Astrocyte (in vitro differentiated cells and primary cell): ENCODE measurements at regions not wholly inside any gene's neighbourhood (a gene's known extent, or its start where the extent isn't known, plus 50 kb on each side); places are given as distances from the start of the nearest gene placed in this dataset.

Experiments
- DNase-seq: peaks from one replicate; pipeline ENCODE4 v3.0.0-alpha.2; 2010; ENCODE audit warnings: low read depth
- FAIRE-seq: peaks from 2 replicates; lab custom pipeline; 2011; peaks lifted over from hg19 to GRCh38; lab: Jason Lieb, UNC
- H2AFZ ChIP-seq: 2 replicates; pipeline ENCODE4 v1.6.0; 2012; ENCODE audit warnings: low read depth, low read length, inconsistent platforms
- H3K27ac ChIP-seq: 2 replicates; pipeline ENCODE4 v1.5.1; 2011; ENCODE audit warnings: low read depth, low read length, inconsistent platforms
- H3K27me3 ChIP-seq: 2 replicates; pipeline ENCODE4 v1.6.0; 2011; ENCODE audit warnings: low read length, inconsistent platforms; ENCODE audit not compliant: insufficient read depth
- H3K36me3 ChIP-seq: 2 replicates; pipeline ENCODE4 v1.5.1; 2011; ENCODE audit warnings: low read length, inconsistent platforms; ENCODE audit not compliant: insufficient read depth
- H3K4me1 ChIP-seq: 2 replicates; pipeline ENCODE4 v1.5.1; 2011; ENCODE audit warnings: low read length, inconsistent platforms; ENCODE audit not compliant: insufficient read depth
- H3K4me2 ChIP-seq: 2 replicates; pipeline ENCODE4 v1.6.0; 2012; ENCODE audit warnings: low read length, inconsistent platforms
- H3K4me3 ChIP-seq: 2 replicates; pipeline ENCODE4 v1.5.1; 2011; ENCODE audit warnings: low read depth, mild to moderate bottlenecking, low read length, inconsistent platforms; ENCODE audit not compliant: insufficient read depth
- H3K79me2 ChIP-seq: 2 replicates; pipeline ENCODE4 v1.6.0; 2012; ENCODE audit warnings: mild to moderate bottlenecking, low read length, inconsistent platforms; ENCODE audit not compliant: insufficient read depth
- H3K9ac ChIP-seq: 2 replicates; pipeline ENCODE4 v1.6.0; 2012; ENCODE audit warnings: mild to moderate bottlenecking, low read length, inconsistent platforms
- H3K9me3 ChIP-seq: 2 replicates; pipeline ENCODE4 v1.5.1; 2012; ENCODE audit warnings: low read depth, mild to moderate bottlenecking, low read length, inconsistent platforms; ENCODE audit not compliant: insufficient read depth
- H4K20me1 ChIP-seq: 2 replicates; pipeline ENCODE4 v1.6.0; 2012; ENCODE audit warnings: low read length, inconsistent platforms; ENCODE audit not compliant: insufficient read depth
- H3K27ac Mint-ChIP-seq: one replicate; pipeline ENCODE4 v1.8.0; 2021; ENCODE audit warnings: mild to moderate bottlenecking, mixed read lengths; ENCODE audit not compliant: unreplicated experiment
- H3K27me3 Mint-ChIP-seq: one replicate; pipeline ENCODE4 v1.8.0; 2021; ENCODE audit warnings: low read depth, mixed read lengths; ENCODE audit not compliant: unreplicated experiment
- H3K36me3 Mint-ChIP-seq: one replicate; pipeline ENCODE4 v1.8.0; 2021; ENCODE audit warnings: low read depth, mixed read lengths; ENCODE audit not compliant: unreplicated experiment
- H3K4me1 Mint-ChIP-seq: one replicate; pipeline ENCODE4 v1.8.0; 2021; ENCODE audit warnings: low read depth, mixed read lengths; ENCODE audit not compliant: unreplicated experiment
- H3K4me3 Mint-ChIP-seq: one replicate; pipeline ENCODE4 v1.8.0; 2021; ENCODE audit warnings: mild to moderate bottlenecking, moderate library complexity, mixed read lengths; ENCODE audit not compliant: unreplicated experiment
- H3K9me3 Mint-ChIP-seq: one replicate; pipeline ENCODE4 v1.8.0; 2021; ENCODE audit warnings: mild to moderate bottlenecking, mixed read lengths; ENCODE audit not compliant: unreplicated experiment
- CTCF ChIP-seq: IDR thresholded peaks from 2 replicates; pipeline ENCODE4 v1.5.1; 2011; ENCODE audit warnings: low read depth, mild to moderate bottlenecking, inconsistent platforms, low read length, moderate library complexity; ENCODE audit not compliant: insufficient read depth
- EZH2 ChIP-seq: IDR thresholded peaks from 2 replicates; pipeline ENCODE4 v1.6.1; 2012; ENCODE audit warnings: mild to moderate bottlenecking, low read length, inconsistent platforms; ENCODE audit not compliant: insufficient read depth

- no peak for FAIRE-seq
- H3K4me3 ChIP-seq: no peak overlapping the region
- H2AFZ ChIP-seq: no peak overlapping the region
- H3K4me1 ChIP-seq: no peaks in the 10 kb centered on the region
- DNase-seq: no peak
- no peak for TF ChIP-seq CTCF
- TF ChIP-seq EZH2: no peak
- no peaks in the 10 kb centered on the region for H3K36me3 ChIP-seq
- H3K79me2 ChIP-seq: no peaks in the 10 kb centered on the region
- Mint-ChIP-seq H3K4me1 (peaks cover 1% of the 10 kb centered on the region), H3K36me3 (no peaks in the 10 kb centered on the region), H3K27ac (no peak overlapping the region), H3K27me3 (no peaks in the 10 kb centered on the region), H3K9me3 (no peaks in the 10 kb centered on the region), H3K4me3 (no peak overlapping the region)
- H4K20me1 ChIP-seq: no peaks in the 10 kb centered on the region
- no peak overlapping the region for H3K9ac ChIP-seq
- H3K9me3 ChIP-seq: no peaks in the 10 kb centered on the region
- H3K27ac ChIP-seq: no peak overlapping the region
- H3K27me3 ChIP-seq: no peaks in the 10 kb centered on the region
- no peak overlapping the region for H3K4me2 ChIP-seq
Observed at GRCh38 chr1:187249196-187249595, 420.4 kb downstream of the PLA2G4A start.

GRCh38 chr1:187252923-187253322, 424.2 kb downstream of the PLA2G4A start:
- Histone ChIP-seq H3K4me1 (no peaks in the 10 kb centered on the region), H3K4me3 (no peak overlapping the region), H3K4me2 (no peak overlapping the region), H2AFZ (no peak overlapping the region), H3K9ac (no peak overlapping the region), H4K20me1 (no peaks in the 10 kb centered on the region), H3K27ac (no peak overlapping the region), H3K79me2 (no peaks in the 10 kb centered on the region), H3K27me3 (no peaks in the 10 kb centered on the region), H3K9me3 (no peaks in the 10 kb centered on the region), H3K36me3 (no peaks in the 10 kb centered on the region)
- Mint-ChIP-seq H3K4me3 (no peak overlapping the region), H3K36me3 (no peaks in the 10 kb centered on the region), H3K4me1 (no peaks in the 10 kb centered on the region), H3K27me3 (no peaks in the 10 kb centered on the region), H3K27ac (no peak overlapping the region), H3K9me3 (no peaks in the 10 kb centered on the region)
- no peak for DNase-seq
- TF ChIP-seq EZH2 (no peak), CTCF (no peak)
- no peak for FAIRE-seq

GRCh38 chr1:187257476-187257875, 428.7 kb downstream of the PLA2G4A start:
- no peaks in the 10 kb centered on the region for H3K79me2 ChIP-seq
- FAIRE-seq (no peak), DNase-seq (no peak)
- Mint-ChIP-seq H3K27me3 (no peaks in the 10 kb centered on the region), H3K4me1 (no peaks in the 10 kb centered on the region), H3K27ac (no peak overlapping the region), H3K9me3 (no peaks in the 10 kb centered on the region), H3K36me3 (no peaks in the 10 kb centered on the region), H3K4me3 (no peak overlapping the region)
- H2AFZ ChIP-seq: no peak overlapping the region
- no peaks in the 10 kb centered on the region for H3K36me3 ChIP-seq
- H3K27me3 ChIP-seq: no peaks in the 10 kb centered on the region
- TF ChIP-seq CTCF (no peak), EZH2 (no peak)
- H3K9me3 ChIP-seq: no peaks in the 10 kb centered on the region
- no peak overlapping the region for H3K4me3 ChIP-seq
- no peak overlapping the region for H3K9ac ChIP-seq
- no peaks in the 10 kb centered on the region for H4K20me1 ChIP-seq
- H3K4me1 ChIP-seq: no peaks in the 10 kb centered on the region
- no peak overlapping the region for H3K27ac ChIP-seq
- no peak overlapping the region for H3K4me2 ChIP-seq
